ENCODE measurements at regions not wholly inside any gene's neighbourhood (a gene's known extent, or its start where the extent isn't known, plus 50 kb on each side); places are given as distances from the start of the nearest gene placed in this dataset.

DNA sequence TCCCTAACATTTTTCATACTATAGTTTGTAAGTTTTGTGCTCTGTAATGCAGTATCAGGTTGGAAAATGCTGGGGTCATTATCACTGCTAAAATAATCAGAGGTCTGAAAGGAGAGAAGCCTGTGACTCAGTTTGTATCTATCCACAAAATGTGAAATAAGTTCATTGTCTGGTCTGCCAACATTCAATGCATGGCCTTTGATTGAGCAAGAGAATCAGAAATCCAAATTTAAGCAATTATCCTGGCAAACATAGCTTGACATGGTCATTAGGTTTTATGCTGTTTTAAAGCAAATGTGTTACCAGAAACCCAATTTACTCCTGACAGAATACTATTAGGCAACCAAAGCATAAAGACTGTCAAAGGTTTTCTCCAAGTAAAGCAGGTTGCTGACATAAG is 709.7 kb upstream of the SEMA3D start:
- no peak for TF ChIP-seq EP300 (IDR thresholded peaks at IDR 0.05)
- TF ChIP-seq, protein P1, sequence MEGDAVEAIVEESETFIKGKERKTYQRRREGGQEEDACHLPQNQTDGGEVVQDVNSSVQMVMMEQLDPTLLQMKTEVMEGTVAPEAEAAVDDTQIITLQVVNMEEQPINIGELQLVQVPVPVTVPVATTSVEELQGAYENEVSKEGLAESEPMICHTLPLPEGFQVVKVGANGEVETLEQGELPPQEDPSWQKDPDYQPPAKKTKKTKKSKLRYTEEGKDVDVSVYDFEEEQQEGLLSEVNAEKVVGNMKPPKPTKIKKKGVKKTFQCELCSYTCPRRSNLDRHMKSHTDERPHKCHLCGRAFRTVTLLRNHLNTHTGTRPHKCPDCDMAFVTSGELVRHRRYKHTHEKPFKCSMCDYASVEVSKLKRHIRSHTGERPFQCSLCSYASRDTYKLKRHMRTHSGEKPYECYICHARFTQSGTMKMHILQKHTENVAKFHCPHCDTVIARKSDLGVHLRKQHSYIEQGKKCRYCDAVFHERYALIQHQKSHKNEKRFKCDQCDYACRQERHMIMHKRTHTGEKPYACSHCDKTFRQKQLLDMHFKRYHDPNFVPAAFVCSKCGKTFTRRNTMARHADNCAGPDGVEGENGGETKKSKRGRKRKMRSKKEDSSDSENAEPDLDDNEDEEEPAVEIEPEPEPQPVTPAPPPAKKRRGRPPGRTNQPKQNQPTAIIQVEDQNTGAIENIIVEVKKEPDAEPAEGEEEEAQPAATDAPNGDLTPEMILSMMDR (IDR thresholded peaks at IDR 0.05) = no peak
- no peak for TF ChIP-seq POLR2AphosphoS5 (IDR thresholded peaks at IDR 0.05)
- no peak for TF ChIP-seq POLR2A (IDR thresholded peaks at IDR 0.05)
